Mucosa of descending colon (tissue), 3 donors: ENCODE measurements at regions not wholly inside any gene's neighbourhood (a gene's known extent, or its start where the extent isn't known, plus 50 kb on each side); places are given as distances from the start of the nearest gene placed in this dataset.

Experiments used
- ATAC-seq: fragments of 200-7000 bp; cut with Tn5 transposase; one replicate; pipeline ENCODE4 v1.9.1; 2020; ENCODE audit warnings: mild to moderate bottlenecking, moderate library complexity
- DNase-seq, 3 donors: peaks; one replicate each; pipeline ENCODE4 v3.0.0-alpha.2; 2020
- H3K36me3 ChIP-seq: fragments of 200-600 bp; one replicate; pipeline ENCODE4 v1.8.0; 2021; ENCODE audit warnings: low read depth, mild to moderate bottlenecking
- H3K4me1 ChIP-seq: fragments of 200-600 bp; one replicate; pipeline ENCODE4 v1.8.0; 2021; ENCODE audit warnings: low read depth, mild to moderate bottlenecking
- H3K4me3 ChIP-seq: fragments of 200-600 bp; one replicate; pipeline ENCODE4 v1.8.0; 2021; ENCODE audit warnings: mild to moderate bottlenecking
- H3K9me3 ChIP-seq: fragments of 200-600 bp; one replicate; pipeline ENCODE4 v1.8.0; 2021; ENCODE audit warnings: mild to moderate bottlenecking
- intact Hi-C, 2 donors: fragments of 100-400 bp; cut with DNase I in 1 of 2; cut with micrococcal nuclease in 1 of 2; formaldehyde crosslinking; loops; one replicate each; pipeline versions ENCODE4 v1.11.0 to v1.11.1; 2022; cut with DNase I, micrococcal nuclease
- TF ChIP-seq, protein P1 (sequence below): fragments of 200-600 bp; IDR thresholded peaks from one replicate; pipeline ENCODE4 v1.8.0; 2022; ENCODE audit warnings: antibody characterized with exemption, mild to moderate bottlenecking
- donor health status: DM: no; HTN: no; CAD: no; lungs with moderate emphysema.
- donor health status: DM: no; HTN: no; CAD: no.
- donor health status: DM: no; HTN: yes; CAD: no.

DNA sequence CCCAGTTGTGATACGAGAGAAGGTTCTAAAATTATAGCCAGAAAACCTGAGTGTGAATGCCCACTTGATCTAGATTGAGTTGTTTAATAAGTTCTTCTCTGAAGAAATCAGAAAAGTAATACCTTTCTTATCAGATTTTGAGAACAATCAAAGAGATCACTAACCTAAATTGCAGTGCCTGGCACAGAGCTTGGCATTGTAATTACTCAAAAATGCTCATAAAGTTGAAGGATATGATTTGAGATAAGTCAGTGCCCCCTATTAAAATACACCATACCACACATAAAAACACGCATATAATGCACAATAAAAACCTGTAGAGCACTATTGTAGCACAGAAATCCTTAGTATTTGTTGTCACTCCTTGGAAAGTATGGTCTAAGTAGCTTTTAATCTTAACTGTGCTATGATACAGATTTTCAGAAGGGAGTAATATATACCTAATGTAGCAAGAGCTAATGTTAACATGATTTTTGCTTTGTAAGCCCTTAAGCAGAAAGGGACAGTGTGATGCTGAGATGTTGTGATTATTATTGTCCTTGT is 257.5 kb upstream of the CDH18 start:
- H3K36me3 ChIP-seq = no peaks in the 10 kb centered on the region
- intact Hi-C loops = no loop called here
- TF ChIP-seq, protein P1, sequence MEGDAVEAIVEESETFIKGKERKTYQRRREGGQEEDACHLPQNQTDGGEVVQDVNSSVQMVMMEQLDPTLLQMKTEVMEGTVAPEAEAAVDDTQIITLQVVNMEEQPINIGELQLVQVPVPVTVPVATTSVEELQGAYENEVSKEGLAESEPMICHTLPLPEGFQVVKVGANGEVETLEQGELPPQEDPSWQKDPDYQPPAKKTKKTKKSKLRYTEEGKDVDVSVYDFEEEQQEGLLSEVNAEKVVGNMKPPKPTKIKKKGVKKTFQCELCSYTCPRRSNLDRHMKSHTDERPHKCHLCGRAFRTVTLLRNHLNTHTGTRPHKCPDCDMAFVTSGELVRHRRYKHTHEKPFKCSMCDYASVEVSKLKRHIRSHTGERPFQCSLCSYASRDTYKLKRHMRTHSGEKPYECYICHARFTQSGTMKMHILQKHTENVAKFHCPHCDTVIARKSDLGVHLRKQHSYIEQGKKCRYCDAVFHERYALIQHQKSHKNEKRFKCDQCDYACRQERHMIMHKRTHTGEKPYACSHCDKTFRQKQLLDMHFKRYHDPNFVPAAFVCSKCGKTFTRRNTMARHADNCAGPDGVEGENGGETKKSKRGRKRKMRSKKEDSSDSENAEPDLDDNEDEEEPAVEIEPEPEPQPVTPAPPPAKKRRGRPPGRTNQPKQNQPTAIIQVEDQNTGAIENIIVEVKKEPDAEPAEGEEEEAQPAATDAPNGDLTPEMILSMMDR = no peak

GRCh38 chr5:20241351-20241750 is 253.4 kb upstream of the CDH18 start:
- Histone ChIP-seq H3K4me3 (no peak overlapping the region), H3K36me3 (no peaks in the 10 kb centered on the region), H3K4me1 (no peaks in the 10 kb centered on the region), H3K9me3 (peaks cover 28% of the 10 kb centered on the region)
- DNase-seq = no peak
- intact Hi-C loops = no loop called here
- no peak for ATAC-seq
- TF ChIP-seq, protein P1 = no peak

More for the DNA sequence above, 257.5 kb upstream of the CDH18 start:
- DNase-seq = no peak
- ATAC-seq = no peak
- H3K4me3 ChIP-seq = no peak overlapping the region
- no peaks in the 10 kb centered on the region for H3K4me1 ChIP-seq
- peaks cover 32% of the 10 kb centered on the region for H3K9me3 ChIP-seq

- intact Hi-C loops = no loop called here
- no peak for ATAC-seq
These were observed 243.0 kb upstream of the CDH18 start for GRCh38 chr5:20231040-20231439.

GRCh38 chr5:20230010-20230409 is 242.0 kb upstream of the CDH18 start:
- intact Hi-C loops = no loop called here
- Histone ChIP-seq H3K36me3 (no peaks in the 10 kb centered on the region), H3K4me1 (no peaks in the 10 kb centered on the region), H3K9me3 (peaks cover 20% of the 10 kb centered on the region), H3K4me3 (no peak overlapping the region)
- TF ChIP-seq, protein P1 = no peak
- DNase-seq (no peak), ATAC-seq (no peak)

More at GRCh38 chr5:20231040-20231439, 243.0 kb upstream of the CDH18 start:
- H3K9me3 ChIP-seq = peaks cover 21% of the 10 kb centered on the region
- H3K4me1 ChIP-seq = no peaks in the 10 kb centered on the region
- no peak for DNase-seq
- H3K36me3 ChIP-seq = no peaks in the 10 kb centered on the region
- H3K4me3 ChIP-seq = no peak overlapping the region
- TF ChIP-seq, protein P1 = no peak

GRCh38 chr5:20229303-20230005 is 241.5 kb upstream of the CDH18 start:
- H3K4me3 ChIP-seq = no peak overlapping the region
- TF ChIP-seq, protein P1 = no peak
- DNase-seq = no peak
- intact Hi-C loops = no loop called here
- no peak for ATAC-seq
- H3K36me3 ChIP-seq = no peaks in the 10 kb centered on the region
- no peaks in the 10 kb centered on the region for H3K4me1 ChIP-seq
- peaks cover 20% of the 10 kb centered on the region for H3K9me3 ChIP-seq
